ENCODE measurements at regions not wholly inside any gene's neighbourhood (a gene's known extent, or its start where the extent isn't known, plus 50 kb on each side); places are given as distances from the start of the nearest gene placed in this dataset.

DNA sequence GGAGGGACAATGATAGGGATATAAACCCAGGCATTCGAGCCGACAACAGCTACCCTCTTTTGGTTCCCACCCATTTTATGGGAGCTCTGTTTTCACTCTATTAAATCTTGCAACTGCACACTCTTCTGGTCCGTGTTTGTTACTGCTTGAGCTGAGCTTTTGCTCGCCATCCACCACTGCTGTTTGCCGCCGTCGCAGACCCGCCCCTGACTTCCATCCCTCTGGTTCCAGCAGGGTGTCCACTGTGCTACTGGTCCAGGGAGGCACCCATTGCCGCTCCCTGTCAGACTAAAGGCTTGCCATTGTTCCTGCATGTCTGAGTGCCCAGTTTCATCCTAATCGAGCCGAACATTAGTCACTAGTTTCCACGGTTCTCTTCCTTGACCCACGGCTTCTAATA is 1170.5 kb upstream of the PABPC4L start:
- H3K4me3 ChIP-seq (ENCODE audit: low read depth, low read length) = no peak overlapping the region
- TF ChIP-seq, protein P1, sequence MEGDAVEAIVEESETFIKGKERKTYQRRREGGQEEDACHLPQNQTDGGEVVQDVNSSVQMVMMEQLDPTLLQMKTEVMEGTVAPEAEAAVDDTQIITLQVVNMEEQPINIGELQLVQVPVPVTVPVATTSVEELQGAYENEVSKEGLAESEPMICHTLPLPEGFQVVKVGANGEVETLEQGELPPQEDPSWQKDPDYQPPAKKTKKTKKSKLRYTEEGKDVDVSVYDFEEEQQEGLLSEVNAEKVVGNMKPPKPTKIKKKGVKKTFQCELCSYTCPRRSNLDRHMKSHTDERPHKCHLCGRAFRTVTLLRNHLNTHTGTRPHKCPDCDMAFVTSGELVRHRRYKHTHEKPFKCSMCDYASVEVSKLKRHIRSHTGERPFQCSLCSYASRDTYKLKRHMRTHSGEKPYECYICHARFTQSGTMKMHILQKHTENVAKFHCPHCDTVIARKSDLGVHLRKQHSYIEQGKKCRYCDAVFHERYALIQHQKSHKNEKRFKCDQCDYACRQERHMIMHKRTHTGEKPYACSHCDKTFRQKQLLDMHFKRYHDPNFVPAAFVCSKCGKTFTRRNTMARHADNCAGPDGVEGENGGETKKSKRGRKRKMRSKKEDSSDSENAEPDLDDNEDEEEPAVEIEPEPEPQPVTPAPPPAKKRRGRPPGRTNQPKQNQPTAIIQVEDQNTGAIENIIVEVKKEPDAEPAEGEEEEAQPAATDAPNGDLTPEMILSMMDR (IDR thresholded peaks at IDR 0.05; ENCODE audit: control insufficient read depth, extremely low read depth, insufficient read depth) = no peak
- no peak for DNase-seq (ENCODE audit: low read depth)

DNA sequence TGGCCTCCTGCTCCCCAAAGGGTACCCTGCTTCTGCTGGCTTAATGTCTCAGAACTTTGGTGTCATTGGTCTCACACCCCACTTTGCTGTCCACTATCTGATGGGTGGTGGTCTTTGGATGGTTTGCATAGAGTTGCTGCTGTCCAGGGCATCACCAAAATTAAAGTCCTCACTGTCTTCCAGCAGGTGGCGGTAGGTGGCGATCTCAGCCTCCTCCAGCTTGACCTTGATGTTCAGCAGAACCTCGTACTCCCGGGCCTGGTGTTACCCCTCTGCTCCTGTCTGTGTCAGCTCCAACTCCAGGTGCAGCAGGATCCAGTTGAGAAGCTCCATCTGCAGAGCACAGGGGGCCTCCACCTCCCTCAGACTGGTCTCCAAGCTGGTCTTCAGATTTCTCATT is 1169.5 kb upstream of the PABPC4L start:
- TF ChIP-seq, protein P1 (IDR thresholded peaks at IDR 0.05; ENCODE audit: control insufficient read depth, extremely low read depth, insufficient read depth) = peak; percentile 32; the same call in 1 of the 2 replicates
- no peak overlapping the region for H3K4me3 ChIP-seq (ENCODE audit: low read depth, low read length)
- DNase-seq (ENCODE audit: low read depth) = no peak

DNA sequence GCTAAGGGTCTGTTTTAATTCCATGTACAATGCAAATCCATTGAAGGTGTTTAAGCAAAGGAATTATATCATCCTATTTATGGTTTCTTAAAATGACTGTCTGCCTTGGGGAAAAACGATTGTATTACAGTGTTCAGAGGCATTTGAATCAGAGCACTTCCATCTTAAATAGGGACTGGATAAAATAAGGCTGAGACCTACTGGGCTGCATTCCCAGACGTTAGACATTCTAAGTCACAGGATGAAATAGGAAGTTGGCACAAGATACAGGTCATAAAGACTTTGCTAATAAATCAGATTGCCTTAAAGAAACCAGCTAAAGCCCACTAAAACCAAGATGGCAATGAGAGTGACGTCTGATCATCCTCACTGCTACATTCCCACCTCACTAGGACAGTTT is 1167.2 kb upstream of the PABPC4L start:
- TF ChIP-seq, protein P1 (IDR thresholded peaks at IDR 0.05; ENCODE audit: control insufficient read depth, extremely low read depth, insufficient read depth) = no peak
- DNase-seq (ENCODE audit: low read depth) = peak; percentile 57

DNA sequence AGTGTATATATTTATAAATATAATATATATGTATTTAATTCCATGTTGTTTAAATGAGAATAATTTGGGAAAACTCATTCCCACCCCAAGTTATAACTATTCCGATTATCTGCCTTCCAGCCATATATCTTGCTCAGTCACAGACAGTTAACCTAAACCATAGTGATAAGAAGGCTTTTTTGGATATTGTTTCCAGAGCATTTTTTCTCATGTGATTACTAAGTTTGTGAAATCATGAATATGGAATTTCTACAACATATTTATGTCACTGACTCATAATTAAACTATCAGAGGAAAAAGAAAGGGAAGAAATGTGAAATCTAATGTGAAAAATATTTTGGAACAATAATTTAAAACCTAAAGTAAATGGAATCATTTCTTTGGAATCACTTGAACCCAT is 1163.5 kb upstream of the PABPC4L start:
- DNase-seq (ENCODE audit: low read depth) = no peak
- TF ChIP-seq, protein P1 (IDR thresholded peaks at IDR 0.05; ENCODE audit: control insufficient read depth, extremely low read depth, insufficient read depth) = no peak

More for the DNA sequence above, 1167.2 kb upstream of the PABPC4L start:
- no peak overlapping the region for H3K4me3 ChIP-seq (ENCODE audit: low read depth, low read length)

DNA sequence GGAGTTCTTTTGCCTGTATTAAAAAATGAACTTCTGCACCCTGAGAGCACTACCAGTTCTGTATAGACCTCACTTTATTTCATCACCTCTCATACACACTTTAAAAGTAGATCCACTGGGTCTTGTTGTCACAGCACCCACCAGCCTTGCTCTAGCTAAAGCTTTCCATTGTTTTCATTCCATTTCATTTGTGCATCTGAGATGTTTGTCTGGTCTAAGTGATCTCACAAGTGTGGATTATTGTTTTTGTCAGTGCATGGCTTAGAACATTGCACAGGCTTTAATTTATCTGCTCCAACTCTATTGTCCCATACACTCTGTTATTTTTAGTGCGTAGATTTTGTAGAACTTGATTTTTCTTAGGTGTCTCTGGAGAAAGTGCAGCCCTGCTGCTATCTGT is 1157.5 kb upstream of the PABPC4L start:
- TF ChIP-seq, protein P1 (IDR thresholded peaks at IDR 0.05; ENCODE audit: control insufficient read depth, extremely low read depth, insufficient read depth) = no peak
- DNase-seq (ENCODE audit: low read depth) = no peak
- H3K4me3 ChIP-seq (ENCODE audit: low read depth, low read length) = no peak overlapping the region

More for the DNA sequence above, 1163.5 kb upstream of the PABPC4L start:
- no peak overlapping the region for H3K4me3 ChIP-seq (ENCODE audit: low read depth, low read length)

DNA sequence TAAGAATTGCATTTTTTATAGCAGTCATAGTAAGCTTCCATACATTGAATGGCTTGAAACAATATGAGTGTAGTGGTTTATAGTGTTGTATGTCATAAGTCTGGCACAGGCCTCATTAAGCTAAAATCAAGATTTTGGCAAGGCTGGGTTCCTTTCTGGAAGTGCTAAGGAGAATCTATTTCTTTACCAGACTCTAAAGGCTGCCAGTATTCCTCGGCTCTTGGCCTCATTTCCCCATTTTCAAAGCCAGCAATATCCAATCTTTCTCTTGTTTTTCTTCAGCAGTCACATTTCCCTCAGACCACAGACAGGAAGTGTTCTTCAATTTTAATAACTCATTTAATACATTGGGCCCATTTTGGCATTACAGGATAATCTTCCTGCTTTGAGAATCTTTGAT is 1155.5 kb upstream of the PABPC4L start:
- DNase-seq (ENCODE audit: low read depth) = no peak
- H3K4me3 ChIP-seq (ENCODE audit: low read depth, low read length) = no peak overlapping the region
- TF ChIP-seq, protein P1 (IDR thresholded peaks at IDR 0.05; ENCODE audit: control insufficient read depth, extremely low read depth, insufficient read depth) = no peak

DNA sequence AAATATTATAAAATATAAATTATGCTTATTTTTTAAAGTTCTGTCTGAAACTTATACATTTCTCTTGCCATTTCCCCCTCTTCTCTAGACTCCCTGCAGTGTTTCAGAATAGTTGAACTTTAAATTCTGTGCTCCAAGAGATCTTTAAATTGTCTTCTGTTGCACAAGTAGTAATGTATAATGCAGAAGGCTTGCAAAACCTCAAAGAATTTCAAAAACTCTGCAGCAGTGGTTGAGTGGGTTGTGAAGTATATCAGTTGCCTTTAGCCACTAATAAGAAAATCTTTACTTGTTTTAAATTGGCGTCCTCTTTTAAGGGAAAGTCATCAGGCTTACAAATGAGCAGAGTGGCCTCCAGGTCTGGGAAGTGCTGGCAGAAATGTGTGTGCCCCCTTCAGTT is 1153.3 kb upstream of the PABPC4L start:
- DNase-seq (ENCODE audit: low read depth) = no peak
- TF ChIP-seq, protein P1 (IDR thresholded peaks at IDR 0.05; ENCODE audit: control insufficient read depth, extremely low read depth, insufficient read depth) = no peak
- H3K4me3 ChIP-seq (ENCODE audit: low read depth, low read length) = no peak overlapping the region

All from LNCaP clone FGC (cell line).